Esophagus muscularis mucosa (tissue), 4 donors: ENCODE measurements at regions not wholly inside any gene's neighbourhood (a gene's known extent, or its start where the extent isn't known, plus 50 kb on each side); places are given as distances from the start of the nearest gene placed in this dataset.

Experiments used
- DNase-seq: peaks from one replicate; pipeline ENCODE4 v3.0.0-alpha.2; 2017; ENCODE audit errors: extremely low spot score
- H3K27ac ChIP-seq, 4 donors: fragments of 200-600 bp; sonication (generic); replicated peaks in 1 of 4; 1 replicate in 3 of 4; 2 replicates in 1 of 4; pipeline ENCODE4 v1.5.1; 2016 to 2019; ENCODE audit warnings: mild to moderate bottlenecking in 1 of 4
- H3K27me3 ChIP-seq, 4 donors: fragments of 200-600 bp; sonication (generic); one replicate each; pipeline versions ENCODE4 v1.5.1 to v1.6.0; 2016 to 2019
- H3K36me3 ChIP-seq, 4 donors: fragments of 200-600 bp; sonication (generic); one replicate each; pipeline ENCODE4 v1.5.1; 2016 to 2019
- H3K4me1 ChIP-seq, 4 donors: fragments of 200-600 bp; sonication (generic); one replicate each; pipeline ENCODE4 v1.5.1; 2016 to 2019
- H3K4me3 ChIP-seq, 4 donors: fragments of 200-600 bp; sonication (generic); 1 replicate in 2 of 4; 2 replicates in 2 of 4; pipeline ENCODE4 v1.5.1; 2016 to 2019; ENCODE audit warnings: mild to moderate bottlenecking in 4 of 4, moderate library complexity in 1 of 4
- H3K9me3 ChIP-seq, 4 donors: fragments of 200-600 bp; sonication (generic); 1 replicate in 3 of 4; 2 replicates in 1 of 4; pipeline ENCODE4 v1.5.1; 2016 to 2019
- EP300 ChIP-seq: sonication (generic); formaldehyde crosslinking; IDR thresholded peaks from one replicate; pipeline ENCODE4 v1.6.1; 2017; ENCODE audit warnings: antibody characterized with exemption
- POLR2A ChIP-seq: fragments of 450-650 bp; IDR thresholded peaks from one replicate; pipeline ENCODE4 v1.6.1; 2017; ENCODE audit warnings: antibody characterized with exemption, moderate library complexity, mild to moderate bottlenecking, low read depth
- POLR2AphosphoS5 ChIP-seq, 2 donors: sonication (generic); formaldehyde crosslinking; IDR thresholded peaks; one replicate each; pipeline ENCODE4 v1.6.1; 2017; ENCODE audit warnings: antibody characterized with exemption in 2 of 2
- WGBS: methylation state at CpG from one replicate; pipeline ENCODE4 v1.1.5; 2018; 5-methylcytosine and 5-hydroxymethylcytosine counted together
- intact Hi-C: fragments of 100-400 bp; cut with DNase I; formaldehyde crosslinking; loops from one replicate; pipeline ENCODE4 v1.15.1; 2023
- TF ChIP-seq, protein P1 (sequence below), 3 experiments: fragments of 200-600 bp in 2 of 3; fragments of 450-650 bp in 1 of 3; sonication (generic) in 2 of 3; IDR thresholded peaks; one replicate each; pipeline ENCODE4 v1.5.1; 2017 to 2019; ENCODE audit warnings: antibody characterized with exemption in 3 of 3, mild to moderate bottlenecking in 2 of 3, moderate library complexity in 1 of 3

DNA sequence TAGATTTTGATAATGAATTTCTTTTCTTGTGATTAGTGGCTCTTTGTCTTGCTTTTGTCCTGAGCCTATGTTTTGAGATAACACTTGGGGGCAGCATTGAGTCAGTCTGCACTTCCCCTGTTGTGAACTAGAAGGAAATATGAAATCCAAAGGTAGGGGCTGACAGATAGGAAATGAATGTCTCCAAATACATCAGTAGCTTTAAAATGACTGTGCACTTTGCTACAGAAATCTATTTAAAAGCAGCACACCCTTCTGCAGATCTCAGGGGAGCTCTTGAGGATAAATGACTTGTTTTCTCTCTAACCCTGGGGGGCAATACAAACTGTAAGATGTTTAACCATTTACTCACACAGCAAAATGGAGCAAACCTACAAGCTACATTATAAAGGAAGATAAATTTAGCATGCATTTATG is 176.0 kb upstream of the MYO3A start:
- Histone ChIP-seq H3K9me3 (no peaks in the 10 kb centered on the region), H3K27me3 (no peaks in the 10 kb centered on the region), H3K4me1 (no peaks in the 10 kb centered on the region), H3K36me3 (no peaks in the 10 kb centered on the region), H3K27ac (no peak overlapping the region), H3K4me3 (no peak overlapping the region)
- intact Hi-C loops, result no loop called here
- TF ChIP-seq, protein P1, sequence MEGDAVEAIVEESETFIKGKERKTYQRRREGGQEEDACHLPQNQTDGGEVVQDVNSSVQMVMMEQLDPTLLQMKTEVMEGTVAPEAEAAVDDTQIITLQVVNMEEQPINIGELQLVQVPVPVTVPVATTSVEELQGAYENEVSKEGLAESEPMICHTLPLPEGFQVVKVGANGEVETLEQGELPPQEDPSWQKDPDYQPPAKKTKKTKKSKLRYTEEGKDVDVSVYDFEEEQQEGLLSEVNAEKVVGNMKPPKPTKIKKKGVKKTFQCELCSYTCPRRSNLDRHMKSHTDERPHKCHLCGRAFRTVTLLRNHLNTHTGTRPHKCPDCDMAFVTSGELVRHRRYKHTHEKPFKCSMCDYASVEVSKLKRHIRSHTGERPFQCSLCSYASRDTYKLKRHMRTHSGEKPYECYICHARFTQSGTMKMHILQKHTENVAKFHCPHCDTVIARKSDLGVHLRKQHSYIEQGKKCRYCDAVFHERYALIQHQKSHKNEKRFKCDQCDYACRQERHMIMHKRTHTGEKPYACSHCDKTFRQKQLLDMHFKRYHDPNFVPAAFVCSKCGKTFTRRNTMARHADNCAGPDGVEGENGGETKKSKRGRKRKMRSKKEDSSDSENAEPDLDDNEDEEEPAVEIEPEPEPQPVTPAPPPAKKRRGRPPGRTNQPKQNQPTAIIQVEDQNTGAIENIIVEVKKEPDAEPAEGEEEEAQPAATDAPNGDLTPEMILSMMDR (IDR thresholded peaks at IDR 0.05), result peak in 2 of 3 experiments; percentile 6 to 34
- TF ChIP-seq POLR2AphosphoS5 (IDR thresholded peaks at IDR 0.05) (no peak), POLR2A (no peak), EP300 (no peak)
- DNase-seq, result peak; percentile 45

DNA sequence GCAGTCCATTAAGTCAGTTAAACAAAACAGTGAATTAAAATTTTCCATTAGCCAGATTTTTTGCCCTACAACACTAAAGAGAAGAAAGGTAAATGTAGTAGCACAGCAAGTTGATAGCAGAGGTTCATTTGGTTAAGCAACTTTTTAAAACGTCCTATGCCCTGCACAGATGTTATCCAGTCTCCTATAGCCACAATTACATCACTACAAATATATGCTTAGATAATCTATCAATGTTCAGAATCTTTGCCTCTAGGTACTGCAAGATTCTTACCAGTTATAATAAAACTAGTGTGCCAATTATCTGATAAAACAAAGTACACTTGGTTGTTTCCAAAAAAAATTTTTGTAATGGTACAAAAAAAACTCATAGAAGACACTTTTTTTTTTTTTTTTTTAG is 175.5 kb upstream of the MYO3A start:
- TF ChIP-seq, protein P1 (IDR thresholded peaks at IDR 0.05), result no peak
- TF ChIP-seq EP300 (no peak), POLR2AphosphoS5 (IDR thresholded peaks at IDR 0.05) (no peak), POLR2A (no peak)
- DNase-seq, result no peak
- intact Hi-C loops, result no loop called here
- H3K4me1 ChIP-seq, result no peaks in the 10 kb centered on the region
- H3K27ac ChIP-seq, result no peak overlapping the region
- H3K4me3 ChIP-seq, result no peak overlapping the region
- no peaks in the 10 kb centered on the region for H3K36me3 ChIP-seq
- 10% methylated on average over 1 of the region's 1 CpG for WGBS
- no peaks in the 10 kb centered on the region for H3K9me3 ChIP-seq
- no peaks in the 10 kb centered on the region for H3K27me3 ChIP-seq

DNA sequence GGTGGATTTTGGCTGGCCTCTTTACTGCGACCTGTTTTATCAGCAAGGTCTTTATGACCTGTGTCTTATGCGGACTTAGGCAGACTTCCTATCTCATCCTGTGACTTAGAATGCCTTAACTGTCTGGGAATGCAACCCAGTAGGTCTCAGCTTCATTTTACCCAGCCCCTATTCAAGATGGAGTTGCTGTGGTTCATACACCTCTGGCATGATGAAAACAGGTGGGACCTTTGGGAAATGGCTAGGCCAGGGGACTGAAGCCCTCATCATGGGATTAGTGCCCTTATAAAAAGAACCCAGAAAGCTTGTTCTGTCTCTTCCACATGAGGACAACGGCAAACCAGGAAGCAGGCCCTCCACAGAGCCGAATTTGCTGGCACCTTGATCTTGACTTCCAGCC is 172.1 kb upstream of the MYO3A start:
- intact Hi-C loops, result no loop called here
- peak; percentile 66 for DNase-seq
- WGBS, result 81% methylated on average over 4 of the region's 4 CpGs
- H3K27me3 ChIP-seq, result peaks cover 0 to 6% (median 0%) of the 10 kb centered on the region in 4 donors
- H3K36me3 ChIP-seq, result no peaks in the 10 kb centered on the region
- no peak for TF ChIP-seq POLR2AphosphoS5 (IDR thresholded peaks at IDR 0.05)
- TF ChIP-seq, protein P1 (IDR thresholded peaks at IDR 0.05), result no peak
- no peak for TF ChIP-seq POLR2A
- TF ChIP-seq EP300, result no peak
- H3K27ac ChIP-seq, result no peak overlapping the region
- H3K9me3 ChIP-seq, result no peaks in the 10 kb centered on the region
- H3K4me1 ChIP-seq, result no peaks in the 10 kb centered on the region
- no peak overlapping the region for H3K4me3 ChIP-seq

DNA sequence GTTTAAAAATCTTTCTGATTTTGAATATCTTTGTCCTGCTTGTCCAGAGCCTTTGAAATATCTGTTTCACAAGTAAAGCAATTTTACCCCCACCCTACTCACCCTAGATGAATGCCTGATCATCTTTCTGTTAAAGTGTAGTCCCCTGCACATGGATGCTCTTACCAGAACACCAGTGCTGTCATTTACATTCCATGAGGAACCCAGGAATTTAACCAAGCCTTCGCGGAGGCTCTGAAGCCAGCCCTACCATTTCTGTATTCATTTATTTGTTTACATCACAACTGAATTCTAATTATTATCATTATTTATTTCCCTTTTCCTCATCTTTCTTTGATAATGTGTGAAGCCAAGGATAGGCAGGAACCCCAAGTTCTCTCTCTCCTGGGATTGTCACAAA is 167.8 kb upstream of the MYO3A start:
- Histone ChIP-seq H3K4me3 (no peak overlapping the region), H3K9me3 (no peaks in the 10 kb centered on the region), H3K36me3 (no peaks in the 10 kb centered on the region), H3K27me3 (peaks cover 0 to 20% (median 0%) of the 10 kb centered on the region in 4 donors), H3K4me1 (no peaks in the 10 kb centered on the region), H3K27ac (no peak overlapping the region)
- TF ChIP-seq, protein P1 (IDR thresholded peaks at IDR 0.05), result no peak
- TF ChIP-seq POLR2A (no peak), EP300 (no peak), POLR2AphosphoS5 (IDR thresholded peaks at IDR 0.05) (no peak)
- DNase-seq, result peak; percentile 10
- intact Hi-C loops, result no loop called here
- 22% methylated on average over 2 of the region's 2 CpGs for WGBS

DNA sequence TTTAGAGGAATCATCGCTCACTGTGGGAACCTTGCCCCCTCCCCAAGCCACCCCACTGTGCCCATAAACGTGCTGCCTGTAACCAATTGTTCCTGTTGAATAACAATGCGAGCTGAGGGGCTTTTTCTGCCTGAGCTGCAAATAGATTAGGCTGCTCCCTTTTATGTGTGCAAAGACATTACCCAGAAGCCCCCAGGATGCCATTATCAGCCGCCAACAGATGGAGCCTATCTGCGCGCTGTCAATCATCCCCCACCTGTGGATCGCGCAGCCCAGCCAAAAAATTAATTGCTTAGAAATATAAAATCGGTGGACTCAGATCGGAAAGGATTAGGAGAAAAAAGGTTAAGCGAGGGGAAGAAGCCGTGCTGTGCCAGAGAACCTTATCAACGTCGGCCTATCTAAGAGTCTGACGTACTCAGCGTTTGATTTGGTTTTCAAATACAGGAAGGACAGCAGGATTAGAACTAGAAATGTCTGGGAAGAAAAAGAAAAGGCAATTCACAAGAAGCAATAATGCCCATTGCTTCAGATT is 167.3 kb upstream of the MYO3A start:
- H3K27ac ChIP-seq, result no peak overlapping the region
- TF ChIP-seq, protein P1 (IDR thresholded peaks at IDR 0.05), result no peak
- TF ChIP-seq POLR2AphosphoS5 (IDR thresholded peaks at IDR 0.05) (no peak), EP300 (no peak), POLR2A (no peak)
- intact Hi-C loops, result no loop called here
- no peaks in the 10 kb centered on the region for H3K4me1 ChIP-seq
- no peaks in the 10 kb centered on the region for H3K9me3 ChIP-seq
- H3K36me3 ChIP-seq, result no peaks in the 10 kb centered on the region
- DNase-seq, result no peak
- H3K27me3 ChIP-seq, result peaks cover 0 to 20% (median 0%) of the 10 kb centered on the region in 4 donors
- WGBS, result 6% methylated on average over 16 of the region's 16 CpGs
- H3K4me3 ChIP-seq, result no peak overlapping the region
